ENCODE measurements at regions not wholly inside any gene's neighbourhood (a gene's known extent, or its start where the extent isn't known, plus 50 kb on each side); places are given as distances from the start of the nearest gene placed in this dataset.

DNA sequence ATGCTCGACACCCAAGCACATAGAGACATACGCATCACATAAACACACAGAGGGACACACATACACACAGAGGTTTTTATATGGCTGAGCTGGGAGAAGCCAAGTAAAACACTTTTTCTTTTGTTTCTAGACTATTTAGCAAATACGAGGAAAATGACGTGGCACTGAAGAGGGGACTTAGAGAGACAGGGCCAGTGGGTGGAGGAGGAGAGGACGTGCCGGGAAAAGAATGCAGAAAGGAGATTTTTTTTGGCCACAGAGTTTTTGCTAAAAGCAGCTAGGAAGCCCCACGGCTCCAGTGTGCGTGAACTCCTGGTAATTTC lies 168.5 kb upstream of the KLF7 start:
- peak overlapping the region; percentile 95 for H3K4me2 ChIP-seq (ENCODE audit: control insufficient read depth, insufficient read depth)
- H3K9me3 ChIP-seq (replicated peaks; ENCODE audit: control insufficient read depth, insufficient read depth, low read length) = no peaks in the 10 kb centered on the region
- ChIA-PET RAD21 (ENCODE audit: unreplicated experiment) (interaction anchor here (0.8 to 4.4 kb wide), 10 partner anchors 9 to 191 kb away, joined by 3 to 33 read pairs (median 4); partner anchors contain the start of gene KLF7), CTCF (interaction anchor here (0.6 to 1.5 kb wide), 7 partner anchors 11 to 1636 kb away, joined by 3 to 6 read pairs (median 3); partner anchors contain the start of gene KLF7), SMC1A (ENCODE audit: uncharacterized antibody, unreplicated experiment) (interaction anchor here (0.8 to 7.6 kb wide), 14 partner anchors 18 to 193 kb away, joined by 3 to 93 read pairs (median 3); no protein-coding TSS in a partner anchor), POLR2A (interaction anchor here (0.6 to 2.9 kb wide), 9 partner anchors 8 to 199 kb away, joined by 3 to 11 read pairs (median 4); partner anchors contain the start of gene KLF7)
- no peaks in the 10 kb centered on the region for H3K36me3 ChIP-seq (ENCODE audit: control insufficient read depth in 2 of 2, insufficient read depth in 2 of 2, low read length in 1 of 2)
- H3K79me2 ChIP-seq (ENCODE audit: control insufficient read depth, insufficient read depth, low read length) = peaks cover 5% of the 10 kb centered on the region; the same call in 1 of the 2 replicates
- WGBS (ENCODE audit: insufficient coverage, insufficient replicate concordance, low lambda C conversion rate, missing lambda C conversion rate) = under 1% methylated on average over 8 of the region's 8 CpGs
- BruUV-seq (replicated peaks) = no TSS peak
- TF ChIP-seq MTA3 (IDR thresholded peaks at IDR 0.05; ENCODE audit: borderline replicate concordance, low read length) (peak; percentile 13; the same call in 1 of the 2 replicates), RELA (IDR thresholded peaks at IDR 0.05; ENCODE audit: borderline replicate concordance, partially characterized antibody) (no peak), SMARCA5 (IDR thresholded peaks at IDR 0.05) (peak; percentile 34; the same call in 1 of the 2 replicates), DPF2 (IDR thresholded peaks at IDR 0.05) (peak; percentile 48; the same call in 1 of the 2 replicates), SMAD5 (IDR thresholded peaks at IDR 0.05; ENCODE audit: low read depth) (no peak), IKZF1 (conservative IDR thresholded peaks at IDR 0.05) (no peak), CREM (IDR thresholded peaks at IDR 0.05; ENCODE audit: low read depth) (0 out of 2 replicates have a peak, but pooled peaks have one; percentile 29), CREB1 (IDR thresholded peaks at IDR 0.05; ENCODE audit: low read depth) (peak; percentile 76), BCL3 (IDR thresholded peaks at IDR 0.05; ENCODE audit: borderline replicate concordance, insufficient read depth, low read depth, low read length, poor library complexity, severe bottlenecking) (peak; percentile 49), MTA2 (IDR thresholded peaks at IDR 0.05; ENCODE audit: low read depth) (0 out of 2 replicates have a peak, but pooled peaks have one; percentile 14), RB1 (IDR thresholded peaks at IDR 0.05; ENCODE audit: borderline replicate concordance) (no peak), PAX8 (IDR thresholded peaks at IDR 0.05) (no peak), MYC (IDR thresholded peaks at IDR 0.05; ENCODE audit: insufficient read depth, insufficient read length, insufficient replicate concordance, low read length, severe bottlenecking) (no peak), RUNX3 (IDR thresholded peaks at IDR 0.05; ENCODE audit: low read length) (peak; percentile 50), MEF2A (IDR thresholded peaks at IDR 0.05; ENCODE audit: insufficient read depth, low read depth, low read length) (no peak)
- TF ChIP-seq, protein P1, sequence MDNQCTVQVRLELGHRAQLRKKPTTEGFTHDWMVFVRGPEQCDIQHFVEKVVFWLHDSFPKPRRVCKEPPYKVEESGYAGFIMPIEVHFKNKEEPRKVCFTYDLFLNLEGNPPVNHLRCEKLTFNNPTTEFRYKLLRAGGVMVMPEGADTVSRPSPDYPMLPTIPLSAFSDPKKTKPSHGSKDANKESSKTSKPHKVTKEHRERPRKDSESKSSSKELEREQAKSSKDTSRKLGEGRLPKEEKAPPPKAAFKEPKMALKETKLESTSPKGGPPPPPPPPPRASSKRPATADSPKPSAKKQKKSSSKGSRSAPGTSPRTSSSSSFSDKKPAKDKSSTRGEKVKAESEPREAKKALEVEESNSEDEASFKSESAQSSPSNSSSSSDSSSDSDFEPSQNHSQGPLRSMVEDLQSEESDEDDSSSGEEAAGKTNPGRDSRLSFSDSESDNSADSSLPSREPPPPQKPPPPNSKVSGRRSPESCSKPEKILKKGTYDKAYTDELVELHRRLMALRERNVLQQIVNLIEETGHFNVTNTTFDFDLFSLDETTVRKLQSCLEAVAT (IDR thresholded peaks at IDR 0.05) = peak; percentile 4; the same call in 1 of the 2 replicates
- TF ChIP-seq, protein P2, sequence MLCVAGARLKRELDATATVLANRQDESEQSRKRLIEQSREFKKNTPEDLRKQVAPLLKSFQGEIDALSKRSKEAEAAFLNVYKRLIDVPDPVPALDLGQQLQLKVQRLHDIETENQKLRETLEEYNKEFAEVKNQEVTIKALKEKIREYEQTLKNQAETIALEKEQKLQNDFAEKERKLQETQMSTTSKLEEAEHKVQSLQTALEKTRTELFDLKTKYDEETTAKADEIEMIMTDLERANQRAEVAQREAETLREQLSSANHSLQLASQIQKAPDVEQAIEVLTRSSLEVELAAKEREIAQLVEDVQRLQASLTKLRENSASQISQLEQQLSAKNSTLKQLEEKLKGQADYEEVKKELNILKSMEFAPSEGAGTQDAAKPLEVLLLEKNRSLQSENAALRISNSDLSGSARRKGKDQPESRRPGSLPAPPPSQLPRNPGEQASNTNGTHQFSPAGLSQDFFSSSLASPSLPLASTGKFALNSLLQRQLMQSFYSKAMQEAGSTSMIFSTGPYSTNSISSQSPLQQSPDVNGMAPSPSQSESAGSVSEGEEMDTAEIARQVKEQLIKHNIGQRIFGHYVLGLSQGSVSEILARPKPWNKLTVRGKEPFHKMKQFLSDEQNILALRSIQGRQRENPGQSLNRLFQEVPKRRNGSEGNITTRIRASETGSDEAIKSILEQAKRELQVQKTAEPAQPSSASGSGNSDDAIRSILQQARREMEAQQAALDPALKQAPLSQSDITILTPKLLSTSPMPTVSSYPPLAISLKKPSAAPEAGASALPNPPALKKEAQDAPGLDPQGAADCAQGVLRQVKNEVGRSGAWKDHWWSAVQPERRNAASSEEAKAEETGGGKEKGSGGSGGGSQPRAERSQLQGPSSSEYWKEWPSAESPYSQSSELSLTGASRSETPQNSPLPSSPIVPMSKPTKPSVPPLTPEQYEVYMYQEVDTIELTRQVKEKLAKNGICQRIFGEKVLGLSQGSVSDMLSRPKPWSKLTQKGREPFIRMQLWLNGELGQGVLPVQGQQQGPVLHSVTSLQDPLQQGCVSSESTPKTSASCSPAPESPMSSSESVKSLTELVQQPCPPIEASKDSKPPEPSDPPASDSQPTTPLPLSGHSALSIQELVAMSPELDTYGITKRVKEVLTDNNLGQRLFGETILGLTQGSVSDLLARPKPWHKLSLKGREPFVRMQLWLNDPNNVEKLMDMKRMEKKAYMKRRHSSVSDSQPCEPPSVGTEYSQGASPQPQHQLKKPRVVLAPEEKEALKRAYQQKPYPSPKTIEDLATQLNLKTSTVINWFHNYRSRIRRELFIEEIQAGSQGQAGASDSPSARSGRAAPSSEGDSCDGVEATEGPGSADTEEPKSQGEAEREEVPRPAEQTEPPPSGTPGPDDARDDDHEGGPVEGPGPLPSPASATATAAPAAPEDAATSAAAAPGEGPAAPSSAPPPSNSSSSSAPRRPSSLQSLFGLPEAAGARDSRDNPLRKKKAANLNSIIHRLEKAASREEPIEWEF (IDR thresholded peaks at IDR 0.05; ENCODE audit: insufficient replicate concordance, low read depth, low read length) = peak; percentile 36
- in situ Hi-C loops (cut with MboI) (loop anchor here (25.0 kb wide), 1 partner anchor 1622 kb away; no protein-coding TSS in a partner anchor), intact Hi-C loops (cut with micrococcal nuclease; ENCODE audit: unreplicated experiment) (loop anchor here (1.0 to 5.0 kb wide), 2 partner anchors 126 to 193 kb away; partner anchors contain the start of gene CREB1)
- peak overlapping the region; percentile 73 for H3K9ac ChIP-seq (ENCODE audit: control insufficient read depth, insufficient read depth, low read length)
- peak overlapping the region; percentile 46 for H3K4me3 ChIP-seq
- DNase-seq (ENCODE audit: low read depth, low spot score) (no peak), FAIRE-seq (no peak), ATAC-seq (peak; percentile 8)
- peak overlapping the region; percentile 98 for H3K27ac ChIP-seq (ENCODE audit: control insufficient read depth, insufficient read depth)
- H4K20me1 ChIP-seq (ENCODE audit: control insufficient read depth, insufficient read depth) = no peaks in the 10 kb centered on the region
- peak overlapping the region; percentile 90 for H2AFZ ChIP-seq (ENCODE audit: control insufficient read depth, low read depth, low read length)
- H3K27me3 ChIP-seq (replicated peaks in 1 of 2; ENCODE audit: control insufficient read depth in 2 of 2, insufficient read depth in 2 of 2, low read length in 1 of 2) = no peaks in the 10 kb centered on the region
- H3K4me1 ChIP-seq (ENCODE audit: control insufficient read depth, insufficient read depth, low read length) = peaks cover 64% of the 10 kb centered on the region

All from GM12878 (cell line).